ENCODE measurements at regions not wholly inside any gene's neighbourhood (a gene's known extent, or its start where the extent isn't known, plus 50 kb on each side); places are given as distances from the start of the nearest gene placed in this dataset.

DNA sequence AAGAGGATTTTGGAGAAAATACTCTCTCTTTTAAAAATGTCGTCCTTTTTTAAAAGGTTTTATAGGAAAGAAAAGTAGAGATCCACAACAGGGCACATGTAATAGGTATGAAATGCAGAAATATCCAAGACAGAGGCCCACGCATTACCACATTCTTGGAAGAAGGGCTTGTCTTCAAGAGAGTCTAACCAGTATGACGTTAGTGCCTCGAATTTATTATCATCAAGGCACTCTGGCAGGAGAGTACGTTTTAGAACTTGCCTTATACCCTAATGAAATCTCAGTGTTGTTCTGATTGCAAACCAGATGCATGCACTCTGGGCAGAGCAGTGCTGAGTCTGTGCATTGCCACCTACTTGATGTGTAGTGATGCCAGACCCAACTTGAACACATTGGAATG is 342.6 kb upstream of the NFE2L3 start:
- H3K4me3 ChIP-seq (ENCODE audit: low read length) = no peak overlapping the region
- H3K9me2 ChIP-seq (ENCODE audit: insufficient read depth, low read length) = no peaks in the 10 kb centered on the region
- no peaks in the 10 kb centered on the region for H3K79me2 ChIP-seq (replicated peaks; ENCODE audit: insufficient read depth, low read length)
- H3K27ac ChIP-seq (ENCODE audit: low read length) = no peak overlapping the region
- H4K20me1 ChIP-seq (ENCODE audit: insufficient read depth) = no peaks in the 10 kb centered on the region
- no peak overlapping the region for H3K9ac ChIP-seq (ENCODE audit: low read length)
- no peak overlapping the region for H2AFZ ChIP-seq (ENCODE audit: low read depth, low read length)
- no peaks in the 10 kb centered on the region for H3K9me3 ChIP-seq (ENCODE audit: low read length)
- TF ChIP-seq, protein P1, sequence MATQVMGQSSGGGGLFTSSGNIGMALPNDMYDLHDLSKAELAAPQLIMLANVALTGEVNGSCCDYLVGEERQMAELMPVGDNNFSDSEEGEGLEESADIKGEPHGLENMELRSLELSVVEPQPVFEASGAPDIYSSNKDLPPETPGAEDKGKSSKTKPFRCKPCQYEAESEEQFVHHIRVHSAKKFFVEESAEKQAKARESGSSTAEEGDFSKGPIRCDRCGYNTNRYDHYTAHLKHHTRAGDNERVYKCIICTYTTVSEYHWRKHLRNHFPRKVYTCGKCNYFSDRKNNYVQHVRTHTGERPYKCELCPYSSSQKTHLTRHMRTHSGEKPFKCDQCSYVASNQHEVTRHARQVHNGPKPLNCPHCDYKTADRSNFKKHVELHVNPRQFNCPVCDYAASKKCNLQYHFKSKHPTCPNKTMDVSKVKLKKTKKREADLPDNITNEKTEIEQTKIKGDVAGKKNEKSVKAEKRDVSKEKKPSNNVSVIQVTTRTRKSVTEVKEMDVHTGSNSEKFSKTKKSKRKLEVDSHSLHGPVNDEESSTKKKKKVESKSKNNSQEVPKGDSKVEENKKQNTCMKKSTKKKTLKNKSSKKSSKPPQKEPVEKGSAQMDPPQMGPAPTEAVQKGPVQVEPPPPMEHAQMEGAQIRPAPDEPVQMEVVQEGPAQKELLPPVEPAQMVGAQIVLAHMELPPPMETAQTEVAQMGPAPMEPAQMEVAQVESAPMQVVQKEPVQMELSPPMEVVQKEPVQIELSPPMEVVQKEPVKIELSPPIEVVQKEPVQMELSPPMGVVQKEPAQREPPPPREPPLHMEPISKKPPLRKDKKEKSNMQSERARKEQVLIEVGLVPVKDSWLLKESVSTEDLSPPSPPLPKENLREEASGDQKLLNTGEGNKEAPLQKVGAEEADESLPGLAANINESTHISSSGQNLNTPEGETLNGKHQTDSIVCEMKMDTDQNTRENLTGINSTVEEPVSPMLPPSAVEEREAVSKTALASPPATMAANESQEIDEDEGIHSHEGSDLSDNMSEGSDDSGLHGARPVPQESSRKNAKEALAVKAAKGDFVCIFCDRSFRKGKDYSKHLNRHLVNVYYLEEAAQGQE (IDR thresholded peaks at IDR 0.05; ENCODE audit: borderline replicate concordance) = no peak
- TF ChIP-seq EP300 (conservative IDR thresholded peaks at IDR 0.05; ENCODE audit: poor library complexity, severe bottlenecking) (no peak), MXI1 (conservative IDR thresholded peaks at IDR 0.05; ENCODE audit: poor library complexity, severe bottlenecking) (no peak), EZH2 (IDR thresholded peaks at IDR 0.05; ENCODE audit: borderline replicate concordance, insufficient read depth, low read length, poor library complexity, severe bottlenecking) (no peak), POLR2AphosphoS5 (IDR thresholded peaks at IDR 0.05) (no peak), SMC3 (conservative IDR thresholded peaks at IDR 0.05; ENCODE audit: poor library complexity) (no peak), RAD21 (conservative IDR thresholded peaks at IDR 0.05) (no peak)
- no peaks in the 10 kb centered on the region for H3K36me3 ChIP-seq (ENCODE audit: insufficient read depth, low read length)
- H3F3A ChIP-seq (ENCODE audit: insufficient read depth, low read length, poor library complexity, severe bottlenecking) = no peaks in the 10 kb centered on the region
- no peaks in the 10 kb centered on the region for H3K27me3 ChIP-seq (ENCODE audit: insufficient read depth, low read depth, low read length)
- H3K4me2 ChIP-seq (ENCODE audit: low read length) = no peak overlapping the region

DNA sequence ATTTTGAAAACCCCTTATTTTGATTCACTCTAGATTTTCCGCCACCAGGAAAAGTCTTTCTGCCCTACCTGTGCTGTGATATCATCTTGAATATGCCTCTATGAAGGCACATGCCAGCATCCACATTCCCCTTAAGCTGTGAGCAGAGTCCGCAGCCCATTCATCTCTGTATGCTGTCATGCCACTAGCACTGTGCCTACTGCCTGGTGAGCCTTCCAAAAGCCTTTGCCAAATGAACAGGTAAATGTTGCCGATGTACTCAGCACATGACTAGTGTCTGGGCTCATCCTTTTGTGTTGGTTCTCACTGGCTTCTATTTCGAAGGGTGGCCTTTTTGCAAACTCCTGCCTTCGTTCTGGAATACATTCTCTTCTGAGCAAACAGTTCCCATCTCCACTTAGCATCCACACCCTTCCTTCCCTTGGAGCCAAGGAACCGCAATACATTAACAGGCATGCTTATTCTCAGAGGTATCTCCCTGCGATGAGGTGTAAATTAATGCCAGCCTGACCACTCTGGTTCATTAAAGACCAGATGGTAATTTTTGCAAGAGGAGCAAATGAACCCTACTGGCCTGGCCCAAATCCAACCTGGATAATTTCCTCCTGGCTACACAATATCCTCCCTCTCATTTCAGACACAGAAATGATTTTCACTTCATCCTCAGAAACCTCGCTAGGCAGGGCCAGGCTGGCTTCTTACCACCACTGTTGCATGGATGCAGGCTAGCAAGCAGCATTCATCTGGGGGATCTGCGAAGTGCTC is 339.7 kb upstream of the NFE2L3 start:
- H3K27me3 ChIP-seq (ENCODE audit: insufficient read depth, low read depth, low read length) = no peaks in the 10 kb centered on the region
- TF ChIP-seq MXI1 (conservative IDR thresholded peaks at IDR 0.05; ENCODE audit: poor library complexity, severe bottlenecking) (no peak), RAD21 (conservative IDR thresholded peaks at IDR 0.05) (no peak), TAF1 (IDR thresholded peaks at IDR 0.05; ENCODE audit: low read depth) (no peak), SMC3 (conservative IDR thresholded peaks at IDR 0.05; ENCODE audit: poor library complexity) (no peak), EZH2 (IDR thresholded peaks at IDR 0.05; ENCODE audit: borderline replicate concordance, insufficient read depth, low read length, poor library complexity, severe bottlenecking) (no peak), EP300 (conservative IDR thresholded peaks at IDR 0.05; ENCODE audit: poor library complexity, severe bottlenecking) (no peak), POLR2AphosphoS5 (IDR thresholded peaks at IDR 0.05) (no peak)
- TF ChIP-seq, protein P2, sequence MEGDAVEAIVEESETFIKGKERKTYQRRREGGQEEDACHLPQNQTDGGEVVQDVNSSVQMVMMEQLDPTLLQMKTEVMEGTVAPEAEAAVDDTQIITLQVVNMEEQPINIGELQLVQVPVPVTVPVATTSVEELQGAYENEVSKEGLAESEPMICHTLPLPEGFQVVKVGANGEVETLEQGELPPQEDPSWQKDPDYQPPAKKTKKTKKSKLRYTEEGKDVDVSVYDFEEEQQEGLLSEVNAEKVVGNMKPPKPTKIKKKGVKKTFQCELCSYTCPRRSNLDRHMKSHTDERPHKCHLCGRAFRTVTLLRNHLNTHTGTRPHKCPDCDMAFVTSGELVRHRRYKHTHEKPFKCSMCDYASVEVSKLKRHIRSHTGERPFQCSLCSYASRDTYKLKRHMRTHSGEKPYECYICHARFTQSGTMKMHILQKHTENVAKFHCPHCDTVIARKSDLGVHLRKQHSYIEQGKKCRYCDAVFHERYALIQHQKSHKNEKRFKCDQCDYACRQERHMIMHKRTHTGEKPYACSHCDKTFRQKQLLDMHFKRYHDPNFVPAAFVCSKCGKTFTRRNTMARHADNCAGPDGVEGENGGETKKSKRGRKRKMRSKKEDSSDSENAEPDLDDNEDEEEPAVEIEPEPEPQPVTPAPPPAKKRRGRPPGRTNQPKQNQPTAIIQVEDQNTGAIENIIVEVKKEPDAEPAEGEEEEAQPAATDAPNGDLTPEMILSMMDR (IDR thresholded peaks at IDR 0.05; ENCODE audit: poor library complexity, severe bottlenecking) = no peak
- TF ChIP-seq, protein P1 (IDR thresholded peaks at IDR 0.05; ENCODE audit: borderline replicate concordance) = no peak

More for the DNA sequence above, 339.7 kb upstream of the NFE2L3 start:
- Histone ChIP-seq H3K4me3 (ENCODE audit: low read length) (no peak overlapping the region), H3K36me3 (ENCODE audit: insufficient read depth, low read length) (no peaks in the 10 kb centered on the region), H4K20me1 (ENCODE audit: insufficient read depth) (no peaks in the 10 kb centered on the region), H3K27ac (ENCODE audit: low read length) (no peak overlapping the region), H3K9me2 (ENCODE audit: insufficient read depth, low read length) (no peaks in the 10 kb centered on the region), H3K9ac (ENCODE audit: low read length) (no peak overlapping the region), H3K9me3 (ENCODE audit: low read length) (no peaks in the 10 kb centered on the region), H3F3A (ENCODE audit: insufficient read depth, low read length, poor library complexity, severe bottlenecking) (no peaks in the 10 kb centered on the region), H2AFZ (ENCODE audit: low read depth, low read length) (no peak overlapping the region), H3K79me2 (replicated peaks; ENCODE audit: insufficient read depth, low read length) (no peaks in the 10 kb centered on the region), H3K4me2 (ENCODE audit: low read length) (no peak overlapping the region)

Data from neural cell (in vitro differentiated cells).